ENCODE measurements at regions not wholly inside any gene's neighbourhood (a gene's known extent, or its start where the extent isn't known, plus 50 kb on each side); places are given as distances from the start of the nearest gene placed in this dataset.

DNA sequence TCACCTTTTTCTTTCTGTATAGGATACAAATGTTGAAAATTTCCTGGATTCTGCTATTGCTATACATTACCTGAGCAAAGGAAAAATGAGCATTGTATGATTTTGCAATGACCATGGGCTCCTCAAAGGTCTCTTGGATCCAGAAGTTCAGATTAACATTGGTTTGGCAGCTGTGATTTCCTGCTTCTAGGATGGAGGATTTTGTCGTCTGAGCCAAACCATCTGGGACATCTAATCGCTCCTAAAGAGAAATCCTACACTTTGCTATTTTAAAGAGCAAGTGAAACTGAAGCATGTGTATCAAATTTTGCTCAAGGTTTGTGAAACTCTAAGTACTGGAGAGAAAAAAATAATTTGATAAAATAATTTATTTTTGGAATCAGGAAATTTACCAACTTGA, 115.1 kb upstream of the ST6GAL2 start:
- no peak overlapping the region for H3K4me3 Mint-ChIP-seq (ENCODE audit: unreplicated experiment)
- H3K27ac Mint-ChIP-seq (ENCODE audit: low read depth, unreplicated experiment) = no peak overlapping the region
- peaks cover 14% of the 10 kb centered on the region for H3K4me1 Mint-ChIP-seq (ENCODE audit: insufficient read depth, unreplicated experiment)
- TF ChIP-seq CTCF (IDR thresholded peaks at IDR 0.05; ENCODE audit: unreplicated experiment) = no peak
- POLR2A ChIA-PET = no interaction called here
- H3K9me3 Mint-ChIP-seq (ENCODE audit: unreplicated experiment) = no peaks in the 10 kb centered on the region
- peaks cover 20% of the 10 kb centered on the region for H3K27me3 Mint-ChIP-seq (ENCODE audit: insufficient read depth, unreplicated experiment)
- no peaks in the 10 kb centered on the region for H3K36me3 Mint-ChIP-seq (ENCODE audit: insufficient read depth, unreplicated experiment)
- no TSS peak for BruUV-seq (replicated peaks)
- no peak for DNase-seq (ENCODE audit: unreplicated experiment)
- CTCF ChIA-PET = no interaction called here
- intact Hi-C loops (cut with micrococcal nuclease) = no loop called here

DNA sequence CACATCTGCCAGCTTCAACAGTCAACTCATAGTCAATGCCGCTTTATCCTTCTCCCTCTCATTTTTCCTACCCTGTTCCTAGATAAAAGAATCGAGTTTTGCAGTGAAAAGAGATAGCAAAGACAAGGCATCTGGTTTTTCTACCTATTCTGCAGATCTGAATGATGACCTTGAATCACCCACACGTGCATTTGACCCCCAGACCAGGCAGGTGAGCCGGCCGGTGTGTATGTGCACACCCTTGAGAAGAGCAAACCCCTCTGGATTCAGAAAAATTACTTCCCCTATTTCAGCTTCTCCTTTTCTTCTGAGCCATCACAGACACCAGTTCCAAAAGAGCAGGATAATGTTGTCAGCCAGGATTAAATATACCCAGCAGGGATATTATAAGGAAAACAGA, 115.6 kb upstream of the ST6GAL2 start:
- no peaks in the 10 kb centered on the region for H3K9me3 Mint-ChIP-seq (ENCODE audit: unreplicated experiment)
- ChIA-PET CTCF (no interaction called here), POLR2A (no interaction called here)
- no peak for TF ChIP-seq CTCF (IDR thresholded peaks at IDR 0.05; ENCODE audit: unreplicated experiment)
- no TSS peak for BruUV-seq (replicated peaks)
- H3K27me3 Mint-ChIP-seq (ENCODE audit: insufficient read depth, unreplicated experiment) = peaks cover 20% of the 10 kb centered on the region
- peaks cover 12% of the 10 kb centered on the region for H3K4me1 Mint-ChIP-seq (ENCODE audit: insufficient read depth, unreplicated experiment)
- H3K4me3 Mint-ChIP-seq (ENCODE audit: unreplicated experiment) = no peak overlapping the region
- DNase-seq (ENCODE audit: unreplicated experiment) = no peak
- H3K27ac Mint-ChIP-seq (ENCODE audit: low read depth, unreplicated experiment) = no peak overlapping the region
- intact Hi-C loops (cut with micrococcal nuclease) = no loop called here
- no peaks in the 10 kb centered on the region for H3K36me3 Mint-ChIP-seq (ENCODE audit: insufficient read depth, unreplicated experiment)

- no peak for DNase-seq (ENCODE audit: unreplicated experiment)
- ChIA-PET CTCF (no interaction called here), POLR2A (no interaction called here)
- H3K4me3 Mint-ChIP-seq (ENCODE audit: unreplicated experiment) = no peak overlapping the region
- no peaks in the 10 kb centered on the region for H3K9me3 Mint-ChIP-seq (ENCODE audit: unreplicated experiment)
- BruUV-seq (replicated peaks) = no TSS peak
- peaks cover 12% of the 10 kb centered on the region for H3K4me1 Mint-ChIP-seq (ENCODE audit: insufficient read depth, unreplicated experiment)
- no peak for TF ChIP-seq CTCF (IDR thresholded peaks at IDR 0.05; ENCODE audit: unreplicated experiment)
- H3K27me3 Mint-ChIP-seq (ENCODE audit: insufficient read depth, unreplicated experiment) = peaks cover 15% of the 10 kb centered on the region
- intact Hi-C loops (cut with micrococcal nuclease) = no loop called here
- H3K27ac Mint-ChIP-seq (ENCODE audit: low read depth, unreplicated experiment) = no peak overlapping the region
- no peaks in the 10 kb centered on the region for H3K36me3 Mint-ChIP-seq (ENCODE audit: insufficient read depth, unreplicated experiment)
Measured at GRCh38 chr2:107001964-107002696, 116.2 kb upstream of the ST6GAL2 start.

- no peak for DNase-seq (ENCODE audit: unreplicated experiment)
- H3K9me3 Mint-ChIP-seq (ENCODE audit: unreplicated experiment) = no peaks in the 10 kb centered on the region
- H3K4me1 Mint-ChIP-seq (ENCODE audit: insufficient read depth, unreplicated experiment) = peaks cover 12% of the 10 kb centered on the region
- intact Hi-C loops (cut with micrococcal nuclease) = no loop called here
- TF ChIP-seq CTCF (IDR thresholded peaks at IDR 0.05; ENCODE audit: unreplicated experiment) = no peak
- no peak overlapping the region for H3K4me3 Mint-ChIP-seq (ENCODE audit: unreplicated experiment)
- H3K27ac Mint-ChIP-seq (ENCODE audit: low read depth, unreplicated experiment) = no peak overlapping the region
- ChIA-PET CTCF (no interaction called here), POLR2A (interaction anchor here (1.3 kb wide), 1 partner anchor 63 kb away, joined by 3 read pairs; no protein-coding TSS in a partner anchor)
- no peaks in the 10 kb centered on the region for H3K36me3 Mint-ChIP-seq (ENCODE audit: insufficient read depth, unreplicated experiment)
- BruUV-seq (replicated peaks) = no TSS peak
- peaks cover 9% of the 10 kb centered on the region for H3K27me3 Mint-ChIP-seq (ENCODE audit: insufficient read depth, unreplicated experiment)
Measured at GRCh38 chr2:107002735-107003134, 116.8 kb upstream of the ST6GAL2 start.

Measured in MCF 10A (cell line).